Spleen (tissue), 11 donors: ENCODE measurements at regions not wholly inside any gene's neighbourhood (a gene's known extent, or its start where the extent isn't known, plus 50 kb on each side); places are given as distances from the start of the nearest gene placed in this dataset.

Experiments
- DNase-seq: peaks from one replicate; pipeline ENCODE4 v3.0.0-alpha.2; 2020
- H3K27ac ChIP-seq, 8 donors: fragments of 200-600 bp; sonication (generic) in 7 of 8; 1 replicate in 4 of 8; 2 replicates in 4 of 8; pipeline versions ENCODE4 v1.5.0 to v1.8.0; 2016 to 2021; ENCODE audit warnings: inconsistent platforms in 4 of 8, mild to moderate bottlenecking in 4 of 8, moderate library complexity in 1 of 8
- H3K27me3 ChIP-seq, 7 donors: fragments of 200-600 bp; sonication (generic) in 6 of 7; replicated peaks in 1 of 7; 1 replicate in 4 of 7; 2 replicates in 3 of 7; pipeline versions ENCODE4 v1.5.0 to v1.8.0; 2016 to 2021; ENCODE audit warnings: inconsistent platforms in 3 of 7, mild to moderate bottlenecking in 1 of 7
- H3K36me3 ChIP-seq, 6 donors: fragments of 200-600 bp; sonication (generic) in 5 of 6; 1 replicate in 4 of 6; 2 replicates in 2 of 6; pipeline versions ENCODE4 v1.5.0 to v1.8.0; 2016 to 2021; ENCODE audit warnings: inconsistent platforms in 2 of 6
- H3K4me1 ChIP-seq, 6 donors: fragments of 200-600 bp; sonication (generic) in 5 of 6; 1 replicate in 3 of 6; 2 replicates in 3 of 6; pipeline versions ENCODE4 v1.5.0 to v1.8.0; 2016 to 2021; ENCODE audit warnings: inconsistent platforms in 3 of 6
- H3K4me3 ChIP-seq, 8 donors: fragments of 200-600 bp; sonication (generic) in 7 of 8; 1 replicate in 4 of 8; 2 replicates in 4 of 8; pipeline versions ENCODE4 v1.5.0 to v1.8.0; 2016 to 2021; ENCODE audit warnings: inconsistent platforms in 4 of 8, mild to moderate bottlenecking in 4 of 8, moderate library complexity in 2 of 8
- H3K9me3 ChIP-seq, 8 donors: fragments of 200-600 bp; sonication (generic) in 7 of 8; 1 replicate in 4 of 8; 2 replicates in 4 of 8; pipeline versions ENCODE4 v1.5.0 to v1.8.0; 2016 to 2021; ENCODE audit warnings: inconsistent platforms in 4 of 8
- POLR2A ChIP-seq, 3 donors: fragments of 450-650 bp; IDR thresholded peaks; one replicate each; pipeline ENCODE4 v1.5.1; 2017; ENCODE audit warnings: antibody characterized with exemption in 3 of 3, mild to moderate bottlenecking in 1 of 3
- POLR2AphosphoS5 ChIP-seq, 3 donors: sonication (generic); formaldehyde crosslinking; IDR thresholded peaks; one replicate each; pipeline ENCODE4 v1.5.1; 2017; ENCODE audit warnings: antibody characterized with exemption in 3 of 3
- WGBS, 5 donors: extraction: QIAGEN DNeasy Blood & Tissue Kit in 3 of 5; methylation state at CpG; one replicate each; pipeline versions ENCODE4 v1.1.5 to v1.1.7; 2013 to 2018; 5-methylcytosine and 5-hydroxymethylcytosine counted together
- intact Hi-C: fragments of 100-400 bp; cut with DNase I; formaldehyde crosslinking; loops from one replicate; pipeline ENCODE4 v1.15.0; 2023; ENCODE audit warnings: low total_unique reads
- TF ChIP-seq, protein P1 (sequence below), 11 experiments: fragments of 200-600 bp in 7 of 11; fragments of 450-650 bp in 4 of 11; sonication (generic) in 4 of 11; IDR thresholded peaks in 8 of 11; conservative IDR thresholded peaks in 3 of 11; 1 replicate in 7 of 11; 2 replicates in 4 of 11; pipeline versions ENCODE4 v1.4.0 to v1.8.0; 2016 to 2021; ENCODE audit warnings: antibody characterized with exemption in 11 of 11, inconsistent platforms in 4 of 11, mild to moderate bottlenecking in 1 of 11
- donor health status: healthy with polysubstance abuse.
- donor health status: DM: no; HTN: no; CAD: no; lungs with moderate emphysema.
- donor health status: DM: no; HTN: no; CAD: no.
- donor health status: Bipolar disorder and iron deficiency.
- donor health status: healthy.
- donor health status: DM: no; HTN: no; CAD: no.
- donor health status: DM: yes; HTN: yes; CAD: no.

GRCh38 chr13:60327511-60327910, 69.5 kb upstream of the TDRD3 start:
- H3K4me3 ChIP-seq, result peak overlapping the region in 2 of 8 donors; percentile 5 to 13
- TF ChIP-seq POLR2AphosphoS5 (IDR thresholded peaks at IDR 0.05), result no peak
- no peak for TF ChIP-seq POLR2A (IDR thresholded peaks at IDR 0.05)
- TF ChIP-seq, protein P1, sequence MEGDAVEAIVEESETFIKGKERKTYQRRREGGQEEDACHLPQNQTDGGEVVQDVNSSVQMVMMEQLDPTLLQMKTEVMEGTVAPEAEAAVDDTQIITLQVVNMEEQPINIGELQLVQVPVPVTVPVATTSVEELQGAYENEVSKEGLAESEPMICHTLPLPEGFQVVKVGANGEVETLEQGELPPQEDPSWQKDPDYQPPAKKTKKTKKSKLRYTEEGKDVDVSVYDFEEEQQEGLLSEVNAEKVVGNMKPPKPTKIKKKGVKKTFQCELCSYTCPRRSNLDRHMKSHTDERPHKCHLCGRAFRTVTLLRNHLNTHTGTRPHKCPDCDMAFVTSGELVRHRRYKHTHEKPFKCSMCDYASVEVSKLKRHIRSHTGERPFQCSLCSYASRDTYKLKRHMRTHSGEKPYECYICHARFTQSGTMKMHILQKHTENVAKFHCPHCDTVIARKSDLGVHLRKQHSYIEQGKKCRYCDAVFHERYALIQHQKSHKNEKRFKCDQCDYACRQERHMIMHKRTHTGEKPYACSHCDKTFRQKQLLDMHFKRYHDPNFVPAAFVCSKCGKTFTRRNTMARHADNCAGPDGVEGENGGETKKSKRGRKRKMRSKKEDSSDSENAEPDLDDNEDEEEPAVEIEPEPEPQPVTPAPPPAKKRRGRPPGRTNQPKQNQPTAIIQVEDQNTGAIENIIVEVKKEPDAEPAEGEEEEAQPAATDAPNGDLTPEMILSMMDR (IDR thresholded peaks at IDR 0.05 in 8 of 11, conservative IDR thresholded peaks at IDR 0.05 in 3 of 11), result no peak
- H3K36me3 ChIP-seq, result no peaks in the 10 kb centered on the region
- no peaks in the 10 kb centered on the region for H3K27me3 ChIP-seq
- intact Hi-C loops, result no loop called here
- 30 to 54% (median 36%) methylated on average over 4 of the region's 4 CpGs for WGBS, 5 donors
- DNase-seq, result no peak
- peak overlapping the region in 1 of 8 donors; percentile 3 for H3K27ac ChIP-seq
- peaks cover 0 to 7% (median 3%) of the 10 kb centered on the region in 6 donors for H3K4me1 ChIP-seq
- H3K9me3 ChIP-seq, result no peaks in the 10 kb centered on the region

GRCh38 chr13:60328073-60328472, 68.9 kb upstream of the TDRD3 start:
- no peak for DNase-seq
- Histone ChIP-seq H3K27ac (peak overlapping the region in 1 of 8 donors; percentile 3), H3K9me3 (no peaks in the 10 kb centered on the region), H3K36me3 (no peaks in the 10 kb centered on the region), H3K4me3 (peak overlapping the region in 2 of 8 donors; percentile 5 to 13), H3K4me1 (peaks cover 0 to 7% (median 3%) of the 10 kb centered on the region in 6 donors), H3K27me3 (no peaks in the 10 kb centered on the region)
- intact Hi-C loops, result no loop called here
- no peak for TF ChIP-seq POLR2AphosphoS5 (IDR thresholded peaks at IDR 0.05)
- no peak for TF ChIP-seq POLR2A (IDR thresholded peaks at IDR 0.05)
- TF ChIP-seq, protein P1 (IDR thresholded peaks at IDR 0.05 in 8 of 11, conservative IDR thresholded peaks at IDR 0.05 in 3 of 11), result no peak
- 69 to 80% (median 71%) methylated on average over 2 of the region's 2 CpGs for WGBS, 5 donors

DNA sequence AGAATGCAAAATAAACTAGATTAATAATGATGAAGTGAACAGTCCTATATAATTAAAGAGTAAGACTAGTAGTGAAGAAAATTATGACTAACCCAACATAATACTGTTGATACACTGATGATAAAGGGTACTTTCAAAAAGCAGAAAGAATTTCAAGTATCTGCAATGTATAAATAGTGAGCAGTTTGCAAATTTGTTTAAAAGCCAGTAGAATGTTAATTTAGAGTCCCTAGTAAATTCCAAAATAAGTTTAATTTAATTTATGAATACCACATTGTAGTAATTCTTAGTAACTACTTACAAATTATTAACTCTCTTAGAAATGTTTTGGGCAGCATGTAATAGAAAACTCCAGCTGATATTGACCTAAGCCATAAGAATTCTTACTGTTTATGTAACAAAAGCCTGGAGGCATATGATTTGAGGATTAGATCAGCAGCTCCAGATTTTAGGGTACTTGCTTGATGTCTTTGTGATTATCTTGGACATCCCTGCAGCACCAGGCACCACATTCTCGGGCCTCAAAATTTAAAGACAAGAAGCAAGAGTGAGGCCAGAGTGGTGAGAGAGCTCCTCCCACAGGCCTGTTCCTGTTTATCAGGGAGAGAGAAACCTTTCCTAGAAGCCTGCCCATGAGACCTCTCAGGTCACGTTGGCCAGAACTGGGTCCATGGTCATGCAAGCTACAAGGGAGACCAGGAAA, 67.6 kb upstream of the TDRD3 start:
- intact Hi-C loops, result no loop called here
- Histone ChIP-seq H3K27me3 (no peaks in the 10 kb centered on the region), H3K36me3 (no peaks in the 10 kb centered on the region), H3K4me1 (peaks cover 0 to 7% (median 3%) of the 10 kb centered on the region in 6 donors), H3K9me3 (no peaks in the 10 kb centered on the region), H3K27ac (no peak overlapping the region), H3K4me3 (no peak overlapping the region)
- TF ChIP-seq, protein P1 (IDR thresholded peaks at IDR 0.05 in 8 of 11, conservative IDR thresholded peaks at IDR 0.05 in 3 of 11), result no peak
- TF ChIP-seq POLR2AphosphoS5 (IDR thresholded peaks at IDR 0.05) (no peak), POLR2A (IDR thresholded peaks at IDR 0.05) (no peak)
- 32 to 57% (median 34%) methylated on average over 2 of the region's 2 CpGs for WGBS, 5 donors
- DNase-seq, result no peak

- DNase-seq, result no peak
- H3K4me3 ChIP-seq, result no peak overlapping the region
- no peaks in the 10 kb centered on the region for H3K36me3 ChIP-seq
- TF ChIP-seq POLR2A (IDR thresholded peaks at IDR 0.05) (no peak), POLR2AphosphoS5 (IDR thresholded peaks at IDR 0.05) (no peak)
- TF ChIP-seq, protein P1 (IDR thresholded peaks at IDR 0.05 in 8 of 11, conservative IDR thresholded peaks at IDR 0.05 in 3 of 11), result no peak
- 50 to 63% (median 58%) methylated on average over 4 of the region's 4 CpGs for WGBS, 5 donors
- intact Hi-C loops, result no loop called here
- no peak overlapping the region for H3K27ac ChIP-seq
- H3K27me3 ChIP-seq, result no peaks in the 10 kb centered on the region
- peaks cover 0 to 7% (median 3%) of the 10 kb centered on the region in 6 donors for H3K4me1 ChIP-seq
- H3K9me3 ChIP-seq, result no peaks in the 10 kb centered on the region
Observed at GRCh38 chr13:60331249-60332012, 65.6 kb upstream of the TDRD3 start.
